ENCODE measurements at regions not wholly inside any gene's neighbourhood (a gene's known extent, or its start where the extent isn't known, plus 50 kb on each side); places are given as distances from the start of the nearest gene placed in this dataset.

DNA sequence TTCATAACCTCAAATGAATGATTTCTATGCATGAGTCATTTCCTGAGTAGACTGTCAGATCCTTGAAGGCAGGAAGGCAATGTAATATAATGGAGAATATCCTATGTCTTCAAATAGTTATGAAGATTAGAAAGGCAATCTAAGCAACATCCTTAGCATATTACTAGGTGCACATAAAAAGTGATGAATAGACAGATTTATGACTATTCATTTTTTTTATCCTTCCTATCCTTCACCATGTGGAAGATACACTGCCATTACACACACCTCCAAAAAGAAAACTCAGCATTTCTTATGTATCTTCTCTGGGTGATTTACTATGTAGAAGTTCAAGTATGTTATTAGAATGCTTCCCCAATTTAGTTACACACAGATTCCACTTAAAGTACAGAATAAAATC lies 126.4 kb upstream of the MAF start:
- no peak for ATAC-seq
- H4K20me1 ChIP-seq (ENCODE audit: low read length), result no peaks in the 10 kb centered on the region
- H3K9me3 ChIP-seq (ENCODE audit: low read length), result no peaks in the 10 kb centered on the region
- H3K9ac ChIP-seq (ENCODE audit: low read length), result no peak overlapping the region
- DNase-seq, result no peak
- H3K9me2 ChIP-seq (replicated peaks; ENCODE audit: low read length), result no peaks in the 10 kb centered on the region
- no TSS peak for BruUV-seq (replicated peaks)
- H3K79me2 ChIP-seq (ENCODE audit: low read length), result no peaks in the 10 kb centered on the region
- H3K4me3 ChIP-seq (ENCODE audit: low read length), result no peak overlapping the region
- TF ChIP-seq EZH2phosphoT487 (IDR thresholded peaks at IDR 0.05; ENCODE audit: borderline replicate concordance, low read length), result no peak
- no peaks in the 10 kb centered on the region for H3K4me1 ChIP-seq (ENCODE audit: insufficient read depth, low read length)
- ChIA-PET POLR2A (ENCODE audit: unreplicated experiment) (no interaction called here), CTCF (no interaction called here)
- H3K27me3 ChIP-seq (ENCODE audit: low read length), result no peaks in the 10 kb centered on the region
- no peak overlapping the region for H3K27ac ChIP-seq (ENCODE audit: low read length)
- no peaks in the 10 kb centered on the region for H3K36me3 ChIP-seq (ENCODE audit: low read depth, low read length)
- intact Hi-C loops (cut with micrococcal nuclease), result no loop called here
- no peak overlapping the region for H2AFZ ChIP-seq (ENCODE audit: low read length)
- no peak overlapping the region for H3K4me2 ChIP-seq (ENCODE audit: low read length)
- H3F3A ChIP-seq (ENCODE audit: low read length, unreplicated experiment), result no peaks in the 10 kb centered on the region

- intact Hi-C loops (cut with micrococcal nuclease), result no loop called here
- TF ChIP-seq EZH2phosphoT487 (IDR thresholded peaks at IDR 0.05; ENCODE audit: borderline replicate concordance, low read length) (no peak), EZH2 (IDR thresholded peaks at IDR 0.05; ENCODE audit: low read length, unreplicated experiment) (no peak)
- TF ChIP-seq, protein P1, sequence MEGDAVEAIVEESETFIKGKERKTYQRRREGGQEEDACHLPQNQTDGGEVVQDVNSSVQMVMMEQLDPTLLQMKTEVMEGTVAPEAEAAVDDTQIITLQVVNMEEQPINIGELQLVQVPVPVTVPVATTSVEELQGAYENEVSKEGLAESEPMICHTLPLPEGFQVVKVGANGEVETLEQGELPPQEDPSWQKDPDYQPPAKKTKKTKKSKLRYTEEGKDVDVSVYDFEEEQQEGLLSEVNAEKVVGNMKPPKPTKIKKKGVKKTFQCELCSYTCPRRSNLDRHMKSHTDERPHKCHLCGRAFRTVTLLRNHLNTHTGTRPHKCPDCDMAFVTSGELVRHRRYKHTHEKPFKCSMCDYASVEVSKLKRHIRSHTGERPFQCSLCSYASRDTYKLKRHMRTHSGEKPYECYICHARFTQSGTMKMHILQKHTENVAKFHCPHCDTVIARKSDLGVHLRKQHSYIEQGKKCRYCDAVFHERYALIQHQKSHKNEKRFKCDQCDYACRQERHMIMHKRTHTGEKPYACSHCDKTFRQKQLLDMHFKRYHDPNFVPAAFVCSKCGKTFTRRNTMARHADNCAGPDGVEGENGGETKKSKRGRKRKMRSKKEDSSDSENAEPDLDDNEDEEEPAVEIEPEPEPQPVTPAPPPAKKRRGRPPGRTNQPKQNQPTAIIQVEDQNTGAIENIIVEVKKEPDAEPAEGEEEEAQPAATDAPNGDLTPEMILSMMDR (conservative IDR thresholded peaks at IDR 0.05; ENCODE audit: low read depth, low read length), result no peak
- no peaks in the 10 kb centered on the region for H3K27me3 ChIP-seq (ENCODE audit: low read length)
- ATAC-seq (no peak), DNase-seq (no peak)
- no peaks in the 10 kb centered on the region for H3K9me2 ChIP-seq (replicated peaks; ENCODE audit: low read length)
- no peak overlapping the region for H3K27ac ChIP-seq (ENCODE audit: low read length)
- H3K36me3 ChIP-seq (ENCODE audit: low read depth, low read length), result no peaks in the 10 kb centered on the region
- H3F3A ChIP-seq (ENCODE audit: low read length, unreplicated experiment), result no peaks in the 10 kb centered on the region
- H4K20me1 ChIP-seq (ENCODE audit: low read length), result no peaks in the 10 kb centered on the region
- no peaks in the 10 kb centered on the region for H3K79me2 ChIP-seq (ENCODE audit: low read length)
- no peak overlapping the region for H3K4me3 ChIP-seq (ENCODE audit: low read length)
- CTCF ChIA-PET, result no interaction called here
- no peak overlapping the region for H2AFZ ChIP-seq (ENCODE audit: low read length)
- no peak overlapping the region for H3K9ac ChIP-seq (ENCODE audit: low read length)
- no peaks in the 10 kb centered on the region for H3K9me3 ChIP-seq (ENCODE audit: low read length)
- H3K4me1 ChIP-seq (ENCODE audit: insufficient read depth, low read length), result no peaks in the 10 kb centered on the region
- POLR2A ChIA-PET (ENCODE audit: unreplicated experiment), result no interaction called here
- no TSS peak for BruUV-seq (replicated peaks)
- H3K4me2 ChIP-seq (ENCODE audit: low read length), result no peak overlapping the region
Observed at GRCh38 chr16:79725051-79725450, 124.5 kb upstream of the MAF start.

DNA sequence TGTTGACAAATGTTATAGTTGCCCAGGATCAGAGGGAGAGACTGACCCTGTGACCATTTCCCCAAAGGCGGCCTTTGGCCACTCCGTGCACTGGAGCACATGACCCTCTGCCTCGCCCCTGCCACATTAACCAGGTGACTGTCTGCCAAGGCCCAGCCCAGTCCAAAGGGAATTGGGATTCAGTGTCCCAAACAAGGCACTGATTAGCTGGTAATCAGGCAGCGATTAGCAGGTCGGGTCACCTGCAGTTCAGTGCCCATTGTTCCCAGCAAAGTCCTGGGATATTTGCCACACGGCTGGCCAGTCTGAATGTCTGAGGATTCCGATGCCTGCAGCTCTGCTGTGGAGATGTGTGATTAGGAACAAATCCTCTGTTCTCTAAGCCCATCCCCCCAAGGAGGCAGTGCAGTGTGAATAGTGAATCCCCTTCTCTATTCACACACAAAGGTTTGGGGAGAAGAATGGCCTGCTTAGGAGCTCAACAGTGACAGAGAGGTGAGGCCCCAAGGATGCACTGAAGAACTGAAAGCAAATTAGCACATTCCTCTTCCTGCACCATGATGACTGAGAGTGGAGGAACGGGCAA lies 123.1 kb upstream of the MAF start:
- Histone ChIP-seq H3F3A (ENCODE audit: low read length, unreplicated experiment) (no peaks in the 10 kb centered on the region), H3K9me2 (replicated peaks; ENCODE audit: low read length) (no peaks in the 10 kb centered on the region), H3K9me3 (ENCODE audit: low read length) (no peaks in the 10 kb centered on the region), H3K4me1 (ENCODE audit: insufficient read depth, low read length) (no peaks in the 10 kb centered on the region), H4K20me1 (ENCODE audit: low read length) (no peaks in the 10 kb centered on the region), H3K79me2 (ENCODE audit: low read length) (no peaks in the 10 kb centered on the region), H3K4me2 (ENCODE audit: low read length) (no peak overlapping the region), H3K27ac (ENCODE audit: low read length) (no peak overlapping the region), H3K9ac (ENCODE audit: low read length) (no peak overlapping the region), H2AFZ (ENCODE audit: low read length) (no peak overlapping the region), H3K36me3 (ENCODE audit: low read depth, low read length) (no peaks in the 10 kb centered on the region), H3K4me3 (ENCODE audit: low read length) (no peak overlapping the region), H3K27me3 (ENCODE audit: low read length) (no peaks in the 10 kb centered on the region)
- no TSS peak for BruUV-seq (replicated peaks)
- ChIA-PET POLR2A (ENCODE audit: unreplicated experiment) (no interaction called here), CTCF (no interaction called here)
- no peak for TF ChIP-seq EZH2phosphoT487 (IDR thresholded peaks at IDR 0.05; ENCODE audit: borderline replicate concordance, low read length)
- no peak for TF ChIP-seq EZH2 (IDR thresholded peaks at IDR 0.05; ENCODE audit: low read length, unreplicated experiment)
- TF ChIP-seq, protein P1 (conservative IDR thresholded peaks at IDR 0.05; ENCODE audit: low read depth, low read length), result no peak
- DNase-seq (no peak), ATAC-seq (no peak)
- intact Hi-C loops (cut with micrococcal nuclease), result no loop called here

Data from PC-3 (cell line).